Osteoblast (primary cell): ENCODE measurements at regions not wholly inside any gene's neighbourhood (a gene's known extent, or its start where the extent isn't known, plus 50 kb on each side); places are given as distances from the start of the nearest gene placed in this dataset.

Experiments
- DNase-seq: peaks from one replicate; pipeline ENCODE4 v3.0.0; 2011; ENCODE audit warnings: low spot score, mixed read lengths; ENCODE audit not compliant: insufficient read length; ENCODE audit errors: missing footprints
- H2AFZ ChIP-seq: 2 replicates; pipeline ENCODE4 v1.6.0; 2011; ENCODE audit warnings: mild to moderate bottlenecking, low read length
- H3K27ac ChIP-seq: 2 replicates; pipeline ENCODE4 v1.5.1; 2011; ENCODE audit warnings: mild to moderate bottlenecking, low read depth, low read length, moderate library complexity
- H3K27me3 ChIP-seq: 2 replicates; pipeline ENCODE4 v1.6.0; 2012; ENCODE audit warnings: mild to moderate bottlenecking, control low read depth, inconsistent platforms, low read length, moderate library complexity; ENCODE audit not compliant: insufficient read depth
- H3K36me3 ChIP-seq: 2 replicates; pipeline ENCODE4 v1.5.1; 2011; ENCODE audit warnings: mild to moderate bottlenecking, low read length, control low read depth, moderate library complexity; ENCODE audit not compliant: insufficient read depth
- H3K4me1 ChIP-seq: 2 replicates; pipeline ENCODE4 v1.5.1; 2011; ENCODE audit warnings: mild to moderate bottlenecking, low read length, control low read depth, moderate library complexity; ENCODE audit not compliant: insufficient read depth
- H3K4me2 ChIP-seq: 2 replicates; pipeline ENCODE4 v1.6.0; 2011; ENCODE audit warnings: mild to moderate bottlenecking, low read length; ENCODE audit not compliant: insufficient read depth
- H3K4me3 ChIP-seq: fragments of 200-600 bp; sonication (generic); 3 replicates; pipeline ENCODE4 v1.5.1; 2012; ENCODE audit warnings: mild to moderate bottlenecking, low read length, inconsistent platforms; ENCODE audit not compliant: insufficient read depth
- H3K79me2 ChIP-seq: 2 replicates; pipeline ENCODE4 v1.6.0; 2012; ENCODE audit warnings: mild to moderate bottlenecking, low read length, control low read depth, inconsistent platforms; ENCODE audit not compliant: insufficient read depth
- H3K9me3 ChIP-seq: 2 replicates; pipeline ENCODE4 v1.5.1; 2011; ENCODE audit warnings: low read depth, low read length, control low read depth
- H4K20me1 ChIP-seq: 2 replicates; pipeline ENCODE4 v1.6.0; 2012; ENCODE audit warnings: mild to moderate bottlenecking, low read length, control low read depth; ENCODE audit not compliant: insufficient read depth
- TF ChIP-seq, protein P1 (sequence below): IDR thresholded peaks from 2 replicates; pipeline ENCODE4 v1.5.1; 2011; ENCODE audit warnings: mild to moderate bottlenecking, low read depth, low read length, moderate library complexity; ENCODE audit errors: extremely low read depth

DNA sequence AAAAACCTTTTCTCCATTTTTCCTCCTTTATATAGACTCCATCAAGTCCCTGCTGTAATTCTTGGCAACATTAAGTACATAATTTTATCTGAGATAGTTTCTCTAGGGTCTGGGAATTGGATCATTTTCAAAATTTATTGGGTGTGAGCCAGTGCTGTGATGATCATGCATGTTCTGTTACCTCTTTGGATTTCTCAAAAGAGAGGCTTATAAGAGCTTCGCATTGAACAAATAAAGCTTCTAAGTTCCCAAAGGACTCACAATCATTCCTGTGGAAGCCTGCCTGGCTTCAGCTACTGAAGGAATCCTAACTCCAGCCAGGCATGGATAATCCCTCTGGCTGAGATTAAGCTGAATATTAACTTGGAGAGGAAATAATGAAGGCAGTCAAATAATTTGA, 208.5 kb downstream of the RAB38 start:
- DNase-seq, result no peak
- TF ChIP-seq, protein P1, sequence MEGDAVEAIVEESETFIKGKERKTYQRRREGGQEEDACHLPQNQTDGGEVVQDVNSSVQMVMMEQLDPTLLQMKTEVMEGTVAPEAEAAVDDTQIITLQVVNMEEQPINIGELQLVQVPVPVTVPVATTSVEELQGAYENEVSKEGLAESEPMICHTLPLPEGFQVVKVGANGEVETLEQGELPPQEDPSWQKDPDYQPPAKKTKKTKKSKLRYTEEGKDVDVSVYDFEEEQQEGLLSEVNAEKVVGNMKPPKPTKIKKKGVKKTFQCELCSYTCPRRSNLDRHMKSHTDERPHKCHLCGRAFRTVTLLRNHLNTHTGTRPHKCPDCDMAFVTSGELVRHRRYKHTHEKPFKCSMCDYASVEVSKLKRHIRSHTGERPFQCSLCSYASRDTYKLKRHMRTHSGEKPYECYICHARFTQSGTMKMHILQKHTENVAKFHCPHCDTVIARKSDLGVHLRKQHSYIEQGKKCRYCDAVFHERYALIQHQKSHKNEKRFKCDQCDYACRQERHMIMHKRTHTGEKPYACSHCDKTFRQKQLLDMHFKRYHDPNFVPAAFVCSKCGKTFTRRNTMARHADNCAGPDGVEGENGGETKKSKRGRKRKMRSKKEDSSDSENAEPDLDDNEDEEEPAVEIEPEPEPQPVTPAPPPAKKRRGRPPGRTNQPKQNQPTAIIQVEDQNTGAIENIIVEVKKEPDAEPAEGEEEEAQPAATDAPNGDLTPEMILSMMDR, result no peak
- H3K27me3 ChIP-seq, result no peaks in the 10 kb centered on the region
- no peak overlapping the region for H3K4me3 ChIP-seq
- no peaks in the 10 kb centered on the region for H3K9me3 ChIP-seq
- H3K4me2 ChIP-seq, result no peak overlapping the region
- H4K20me1 ChIP-seq, result no peaks in the 10 kb centered on the region
- H3K27ac ChIP-seq, result no peak overlapping the region
- H2AFZ ChIP-seq, result no peak overlapping the region
- no peaks in the 10 kb centered on the region for H3K4me1 ChIP-seq
- H3K36me3 ChIP-seq, result no peaks in the 10 kb centered on the region
- no peaks in the 10 kb centered on the region for H3K79me2 ChIP-seq

DNA sequence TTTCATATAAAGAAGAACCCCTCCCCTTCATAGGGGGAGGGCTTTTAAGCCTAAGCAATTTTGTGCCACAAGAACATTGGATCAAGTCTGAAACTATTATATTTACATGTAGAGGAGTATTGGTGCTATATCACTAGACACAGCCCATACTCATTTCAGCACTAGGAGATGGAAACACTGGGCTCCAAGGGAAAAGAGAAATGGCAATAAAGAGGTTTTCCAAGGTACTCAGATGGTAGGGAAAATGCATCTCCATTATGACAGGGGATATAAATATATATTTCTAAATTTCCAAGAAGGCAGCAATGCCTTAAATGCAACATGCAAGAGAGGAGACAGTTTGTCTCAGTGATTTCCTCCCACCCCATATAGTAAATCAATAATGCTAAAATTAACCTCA, 209.0 kb downstream of the RAB38 start:
- H3K27me3 ChIP-seq, result no peaks in the 10 kb centered on the region
- H3K4me1 ChIP-seq, result no peaks in the 10 kb centered on the region
- no peak for DNase-seq
- H4K20me1 ChIP-seq, result no peaks in the 10 kb centered on the region
- no peak overlapping the region for H2AFZ ChIP-seq
- no peak overlapping the region for H3K4me3 ChIP-seq
- H3K79me2 ChIP-seq, result no peaks in the 10 kb centered on the region
- no peaks in the 10 kb centered on the region for H3K9me3 ChIP-seq
- no peak overlapping the region for H3K4me2 ChIP-seq
- TF ChIP-seq, protein P1, result no peak
- no peak overlapping the region for H3K27ac ChIP-seq
- H3K36me3 ChIP-seq, result no peaks in the 10 kb centered on the region

DNA sequence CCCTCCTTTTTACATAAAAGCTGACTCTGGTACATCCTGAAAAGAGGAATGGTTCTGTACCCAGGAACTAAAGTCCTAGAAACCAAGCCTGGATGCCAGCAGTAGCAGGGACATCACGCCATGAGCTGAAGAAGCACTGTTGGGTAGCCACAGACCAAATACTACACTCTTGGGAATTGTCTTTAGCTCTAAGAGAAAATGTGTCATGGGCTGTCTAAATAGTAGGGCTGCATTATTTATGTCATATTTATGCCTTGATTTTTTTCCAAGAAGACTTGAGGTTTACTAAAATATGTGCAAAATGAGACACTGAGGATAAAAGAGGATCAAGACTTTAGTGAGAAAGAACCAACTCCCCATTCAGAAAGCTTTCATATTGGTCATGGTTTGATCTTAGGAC, 213.6 kb downstream of the RAB38 start:
- Histone ChIP-seq H3K36me3 (no peaks in the 10 kb centered on the region), H4K20me1 (no peaks in the 10 kb centered on the region), H3K27me3 (no peaks in the 10 kb centered on the region), H3K4me2 (no peak overlapping the region), H3K27ac (no peak overlapping the region), H3K79me2 (no peaks in the 10 kb centered on the region), H3K4me1 (no peaks in the 10 kb centered on the region), H2AFZ (no peak overlapping the region), H3K4me3 (no peak overlapping the region), H3K9me3 (no peaks in the 10 kb centered on the region)
- TF ChIP-seq, protein P1, result no peak
- no peak for DNase-seq

DNA sequence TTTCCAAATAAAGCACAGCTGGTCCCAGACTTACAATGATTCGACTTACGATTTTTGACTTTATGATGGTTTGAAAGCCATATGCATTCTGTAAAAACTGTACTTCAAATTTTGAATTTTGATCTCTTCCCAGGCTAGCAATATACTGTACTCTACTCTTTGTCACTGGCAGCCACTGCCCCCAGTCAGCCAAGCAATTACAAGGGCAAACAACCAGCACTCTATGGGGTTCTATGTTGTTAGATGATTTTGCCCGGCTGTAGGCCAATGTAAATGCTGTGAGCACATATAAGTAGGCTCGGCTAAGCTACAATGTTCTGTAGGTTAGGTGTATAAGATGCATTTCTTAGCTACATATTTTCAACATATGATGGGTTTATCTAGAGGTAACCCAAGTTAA, 217.3 kb downstream of the RAB38 start:
- Histone ChIP-seq H3K4me1 (no peaks in the 10 kb centered on the region), H3K27ac (no peak overlapping the region), H3K79me2 (no peaks in the 10 kb centered on the region), H3K36me3 (no peaks in the 10 kb centered on the region), H2AFZ (no peak overlapping the region), H4K20me1 (no peaks in the 10 kb centered on the region), H3K9me3 (no peaks in the 10 kb centered on the region), H3K4me2 (no peak overlapping the region), H3K27me3 (no peaks in the 10 kb centered on the region), H3K4me3 (no peak overlapping the region)
- TF ChIP-seq, protein P1, result no peak
- no peak for DNase-seq
